Stimulated activated CD8-positive, alpha-beta memory T cell treated with anti-CD3 and anti-CD28 coated beads, Interleukin-2, amount 100 ng/mL, for 48 hours (primary cell): ENCODE measurements at regions not wholly inside any gene's neighbourhood (a gene's known extent, or its start where the extent isn't known, plus 50 kb on each side); places are given as distances from the start of the nearest gene placed in this dataset.

ENCODE experiments used
- DNase-seq, 2 donors: peaks; one replicate each; pipeline ENCODE4 v3.0.0-alpha.2; 2020; ENCODE audit warnings: low read depth in 2 of 2

- no peak for DNase-seq
These were observed 791.7 kb downstream of the BRD1 start for GRCh38 chr22:49035818-49036457.

- DNase-seq, result no peak
These were observed 792.5 kb downstream of the BRD1 start for GRCh38 chr22:49034836-49035817.

- DNase-seq, result no peak
These were observed 794.1 kb downstream of the BRD1 start for GRCh38 chr22:49033616-49034015.

- no peak for DNase-seq
These were observed 794.9 kb downstream of the BRD1 start for GRCh38 chr22:49032821-49033220.

GRCh38 chr22:49031746-49032330 lies 795.8 kb downstream of the BRD1 start:
- DNase-seq, result no peak

- no peak for DNase-seq
These were observed 799.6 kb downstream of the BRD1 start for GRCh38 chr22:49028111-49028510.

GRCh38 chr22:49027368-49027670 lies 800.4 kb downstream of the BRD1 start:
- DNase-seq, result no peak

- DNase-seq, result no peak
These were observed 800.9 kb downstream of the BRD1 start for GRCh38 chr22:49026494-49027367.

GRCh38 chr22:49025791-49026493 lies 801.7 kb downstream of the BRD1 start:
- DNase-seq, result no peak

- DNase-seq, result no peak
These were observed 802.8 kb downstream of the BRD1 start for GRCh38 chr22:49024775-49025440.

- DNase-seq, result no peak
These were observed 803.5 kb downstream of the BRD1 start for GRCh38 chr22:49023879-49024774.

GRCh38 chr22:49023161-49023878 lies 804.4 kb downstream of the BRD1 start:
- no peak for DNase-seq

- no peak for DNase-seq
These were observed 804.9 kb downstream of the BRD1 start for GRCh38 chr22:49022816-49023160.

GRCh38 chr22:49021926-49022815 lies 805.5 kb downstream of the BRD1 start:
- no peak for DNase-seq

- no peak for DNase-seq
These were observed 806.3 kb downstream of the BRD1 start for GRCh38 chr22:49021131-49021925.

GRCh38 chr22:49019737-49020713 lies 807.6 kb downstream of the BRD1 start:
- no peak for DNase-seq
